GM18873 (cell line): ENCODE measurements at regions not wholly inside any gene's neighbourhood (a gene's known extent, or its start where the extent isn't known, plus 50 kb on each side); places are given as distances from the start of the nearest gene placed in this dataset.

Source experiments
- ATAC-seq: cut with Tn5 transposase; IDR thresholded peaks from one replicate; pipeline ENCODE4 v1.9.1; 2021; ENCODE audit warnings: mild to moderate bottlenecking, moderate library complexity, moderate number of reproducible peaks; ENCODE audit not compliant: unreplicated experiment, low FRiP score

- ATAC-seq: no peak
These were observed 694.4 kb upstream of the FAM241A start for GRCh38 chr4:111450867-111451266.

DNA sequence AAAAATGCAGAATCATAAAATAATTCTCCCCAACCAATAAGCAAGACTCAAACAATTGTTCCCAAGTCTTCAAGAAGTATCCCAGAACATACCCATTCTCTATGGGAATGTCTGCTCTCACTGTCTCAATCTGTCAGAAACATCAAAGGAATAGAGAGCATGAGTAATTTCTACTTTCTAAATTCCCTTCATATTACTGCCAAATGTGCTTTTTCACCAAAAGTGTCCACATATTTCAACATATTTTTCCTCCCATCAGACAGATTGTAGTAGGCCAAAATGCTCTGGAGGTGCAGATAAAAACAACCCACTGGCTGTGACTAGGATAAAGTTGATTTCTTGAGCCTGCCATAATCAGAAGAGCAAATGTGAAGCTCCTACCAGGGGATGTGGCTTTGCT is 692.0 kb upstream of the FAM241A start:
- no peak for ATAC-seq

- ATAC-seq: no peak
These were observed 690.3 kb upstream of the FAM241A start for GRCh38 chr4:111454961-111455360.

- no peak for ATAC-seq
These were observed 680.8 kb upstream of the FAM241A start for GRCh38 chr4:111464251-111465045.

DNA sequence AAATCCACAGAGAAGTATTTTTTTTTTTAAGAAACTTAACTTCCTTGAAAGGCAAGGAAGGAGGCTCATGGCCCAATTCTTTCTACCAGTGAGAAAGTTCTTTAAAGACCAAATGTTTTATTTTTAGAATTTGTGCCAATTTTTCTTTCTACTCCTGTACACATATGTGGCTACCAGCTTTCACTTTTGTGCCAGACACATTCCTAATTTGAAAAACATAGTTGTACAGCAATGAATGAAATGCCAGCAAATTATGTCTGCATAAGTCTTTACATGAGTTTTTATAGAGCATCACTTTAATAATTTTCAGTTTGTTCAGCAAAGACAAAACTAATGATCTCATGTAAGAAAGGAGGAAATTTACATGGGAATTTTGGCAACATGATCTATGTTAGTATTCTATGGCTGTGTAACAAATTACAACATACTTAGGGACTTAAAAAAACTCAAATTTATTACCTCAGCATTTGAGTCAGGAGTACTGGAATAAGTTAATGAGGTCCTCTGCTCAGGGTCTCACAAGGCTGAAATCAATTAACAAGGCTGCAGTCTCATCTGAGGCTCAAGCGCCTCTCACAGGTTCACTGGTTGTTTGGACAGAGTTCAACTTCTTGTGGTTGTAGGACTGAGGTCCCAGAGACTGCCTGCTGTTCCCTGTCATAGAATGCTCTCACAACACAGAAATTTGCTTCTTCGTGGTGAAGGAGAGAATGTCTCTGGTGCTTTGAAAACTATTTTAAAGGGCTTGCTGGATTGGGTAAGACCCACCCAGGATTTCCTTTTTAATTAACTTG is 678.2 kb upstream of the FAM241A start:
- no peak for ATAC-seq

GRCh38 chr4:111475001-111475400 is 670.3 kb upstream of the FAM241A start:
- no peak for ATAC-seq

GRCh38 chr4:111475666-111476065 is 669.6 kb upstream of the FAM241A start:
- no peak for ATAC-seq

- no peak for ATAC-seq
These were observed 664.7 kb upstream of the FAM241A start for GRCh38 chr4:111480510-111480909.

GRCh38 chr4:111483375-111484169 is 661.7 kb upstream of the FAM241A start:
- ATAC-seq: no peak

DNA sequence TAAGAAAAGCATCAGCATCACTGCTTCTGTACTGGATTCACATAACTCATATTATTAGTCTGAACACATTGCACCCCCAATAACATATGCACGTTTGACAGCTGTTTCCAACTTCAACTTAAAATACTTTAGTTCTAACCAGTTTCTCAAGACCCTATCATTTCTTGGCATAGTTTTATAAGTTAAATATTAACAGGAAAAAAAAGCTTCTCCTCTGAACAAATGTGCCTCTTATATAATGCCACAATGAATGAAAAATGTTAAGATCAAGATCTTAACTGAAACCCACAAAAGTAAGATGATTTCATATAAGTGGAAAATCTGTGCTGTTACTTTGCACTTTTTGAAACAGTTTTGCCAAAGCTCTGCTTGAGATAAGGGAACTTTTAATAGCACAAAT is 652.8 kb upstream of the FAM241A start:
- ATAC-seq: no peak

- no peak for ATAC-seq
These were observed 650.8 kb upstream of the FAM241A start for GRCh38 chr4:111494471-111494870.

DNA sequence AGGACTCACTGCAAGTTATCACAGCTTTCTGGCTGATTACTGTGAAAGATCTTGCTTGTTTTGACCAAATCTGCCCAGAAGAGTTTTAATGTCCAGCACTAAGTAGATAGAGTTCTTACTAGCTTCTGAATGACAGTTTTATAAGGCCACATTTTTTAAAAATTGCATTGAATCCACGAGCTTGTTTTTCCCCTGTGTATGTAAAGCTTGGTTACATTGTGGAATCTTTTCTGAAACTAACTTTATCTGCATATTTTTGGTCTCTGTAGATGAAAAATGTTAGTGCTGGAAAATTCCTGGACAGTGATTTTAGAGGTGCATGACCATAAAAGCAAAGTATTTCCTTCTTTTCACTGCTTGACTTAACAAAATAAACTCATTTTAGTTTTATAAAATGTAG is 650.3 kb upstream of the FAM241A start:
- ATAC-seq: no peak

DNA sequence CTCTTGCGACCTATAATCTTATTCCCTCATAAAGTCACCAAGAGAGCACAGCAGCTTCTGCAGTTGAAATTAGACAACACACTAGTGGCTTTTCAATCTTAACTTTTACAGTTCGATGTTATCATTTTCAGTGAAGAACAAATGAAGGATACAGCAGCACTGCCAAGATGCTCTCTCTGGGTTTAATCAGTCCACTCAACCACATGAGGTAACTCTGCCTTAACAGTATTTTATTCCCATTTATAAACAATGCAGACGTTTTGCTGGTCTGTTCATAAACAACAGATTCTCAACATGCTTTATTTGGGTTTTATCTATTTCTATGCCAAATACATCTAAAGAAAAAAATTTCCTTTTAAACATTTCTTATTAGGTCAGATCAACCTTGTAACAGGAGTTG is 646.0 kb upstream of the FAM241A start:
- no peak for ATAC-seq

DNA sequence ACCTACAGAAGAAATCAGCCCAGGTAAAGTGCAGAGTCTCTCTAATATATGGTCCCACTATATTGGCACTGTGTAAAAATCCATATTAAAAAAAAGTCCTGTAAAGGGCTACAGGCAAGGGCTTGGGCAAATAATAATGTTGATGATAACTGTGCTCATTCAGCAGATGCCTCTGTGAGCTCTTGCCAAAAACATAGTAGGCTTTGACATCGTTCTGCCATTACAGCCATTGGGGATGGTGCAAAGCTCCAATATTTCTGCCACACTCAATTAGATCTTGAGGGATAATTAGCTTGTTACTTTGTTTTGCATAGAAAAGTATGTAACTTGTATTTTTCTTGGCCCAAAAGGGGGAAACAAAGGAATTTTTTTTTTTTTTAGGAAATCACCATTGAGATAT is 645.5 kb upstream of the FAM241A start:
- ATAC-seq: no peak

DNA sequence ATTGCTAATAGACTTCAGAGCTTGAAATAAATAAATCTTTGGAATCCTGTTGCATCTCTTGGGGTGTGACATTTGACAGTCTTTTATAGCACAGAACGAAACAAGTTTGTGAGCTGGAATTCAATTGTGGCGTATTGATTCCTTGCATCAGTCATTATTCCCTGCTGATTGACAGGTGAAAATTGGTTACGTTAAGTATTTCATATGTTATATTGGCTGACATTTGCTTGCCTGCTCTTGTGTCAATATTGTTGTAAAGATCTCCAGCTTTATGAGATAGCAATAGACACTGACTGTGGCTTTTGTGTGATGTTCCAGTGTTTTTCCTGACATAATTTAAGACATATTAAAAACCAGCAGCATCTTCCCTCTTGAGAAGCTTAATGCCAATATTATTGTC is 644.4 kb upstream of the FAM241A start:
- no peak for ATAC-seq

- no peak for ATAC-seq
These were observed 643.3 kb upstream of the FAM241A start for GRCh38 chr4:111501946-111502345.

- ATAC-seq: no peak
These were observed 642.6 kb upstream of the FAM241A start for GRCh38 chr4:111502626-111503025.

DNA sequence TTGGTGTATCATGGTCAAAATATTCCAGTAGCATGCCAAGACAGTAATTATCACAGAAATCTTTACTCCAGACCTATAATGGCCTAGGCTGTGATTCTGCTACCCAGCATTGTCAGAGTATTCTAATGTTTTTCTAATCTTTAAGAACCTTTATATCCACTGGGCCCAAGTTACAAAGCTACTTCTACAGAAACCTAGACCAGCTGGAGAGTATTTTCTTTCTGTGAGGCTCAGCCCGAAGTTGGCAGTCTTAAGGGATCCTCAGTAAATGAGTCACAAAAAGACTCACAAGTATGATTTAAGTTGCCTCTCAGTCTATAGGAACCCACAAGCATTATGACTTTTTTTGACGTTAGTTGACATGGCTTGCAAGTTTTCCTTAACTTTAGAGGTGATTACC is 638.5 kb upstream of the FAM241A start:
- no peak for ATAC-seq

- ATAC-seq: no peak
These were observed 634.7 kb upstream of the FAM241A start for GRCh38 chr4:111510535-111510934.

DNA sequence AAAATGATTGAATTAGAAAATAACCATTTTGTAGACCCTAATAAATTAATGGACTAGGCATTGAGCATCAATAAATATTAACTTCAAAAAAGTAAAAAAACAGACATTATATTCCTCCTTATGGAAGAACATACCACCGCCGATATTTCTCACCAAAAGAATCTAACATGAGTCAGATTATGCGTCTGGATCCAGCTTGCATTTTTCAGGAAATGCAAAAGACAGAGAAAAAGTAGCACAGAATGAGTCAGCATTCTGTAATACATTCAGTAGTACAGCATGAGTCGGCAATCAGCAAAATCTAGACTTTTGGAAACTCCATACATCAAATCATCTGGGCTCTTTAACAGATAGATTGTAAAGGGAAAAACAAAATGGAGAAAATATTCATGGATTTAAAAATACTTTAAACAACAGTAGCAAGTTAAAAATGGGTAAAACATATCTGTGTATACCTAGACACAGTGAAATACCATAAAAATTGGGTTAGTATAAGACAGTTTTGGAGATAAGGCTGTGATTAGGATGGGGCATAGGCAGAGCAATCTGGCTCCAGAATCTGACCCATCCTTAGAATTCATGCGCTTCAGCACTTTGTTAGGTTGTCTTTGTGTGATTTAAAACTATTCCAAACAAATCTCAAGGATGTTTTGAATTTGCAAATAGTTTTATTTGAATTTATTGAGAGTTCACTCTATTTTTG is 633.0 kb upstream of the FAM241A start:
- no peak for ATAC-seq
